Endothelial cell of umbilical vein (primary cell): ENCODE measurements at regions not wholly inside any gene's neighbourhood (a gene's known extent, or its start where the extent isn't known, plus 50 kb on each side); places are given as distances from the start of the nearest gene placed in this dataset.

Experiments used
- TF ChIP-seq, protein P1 (sequence below), 2 donors: IDR thresholded peaks; 1 replicate in 1 of 2; 2 replicates in 1 of 2; pipeline ENCODE4 v1.5.1; 2011; ENCODE audit warnings: low read length in 2 of 2, mild to moderate bottlenecking in 2 of 2, moderate library complexity in 2 of 2, control low read depth in 1 of 2, inconsistent platforms in 1 of 2, low read depth in 1 of 2; ENCODE audit not compliant: insufficient read depth in 1 of 2; ENCODE audit errors: extremely low read depth in 1 of 2
- TF ChIP-seq, protein P2 (sequence below): IDR thresholded peaks from 2 replicates; pipeline ENCODE4 v1.6.1; 2011; ENCODE audit not compliant: insufficient read depth, insufficient read length

DNA sequence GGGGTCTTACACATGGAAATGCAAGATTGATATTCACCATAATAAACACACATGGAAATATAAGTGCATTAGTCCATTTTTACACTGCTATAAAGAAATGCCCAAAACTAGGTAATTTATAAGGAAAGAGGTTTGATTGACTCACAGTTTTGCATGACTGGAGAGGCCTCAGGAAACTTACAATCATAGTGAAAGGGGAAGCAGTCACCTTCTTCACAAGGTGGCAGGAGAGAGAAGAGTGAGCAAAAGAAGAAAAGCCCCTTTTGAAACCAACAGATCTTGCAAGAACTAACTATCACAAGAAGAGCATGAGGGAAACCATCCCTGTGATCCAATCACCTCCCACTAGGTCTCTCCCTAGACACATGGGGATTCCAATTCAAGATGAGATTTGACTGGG lies 111.7 kb upstream of the TP63 start:
- TF ChIP-seq, protein P1, sequence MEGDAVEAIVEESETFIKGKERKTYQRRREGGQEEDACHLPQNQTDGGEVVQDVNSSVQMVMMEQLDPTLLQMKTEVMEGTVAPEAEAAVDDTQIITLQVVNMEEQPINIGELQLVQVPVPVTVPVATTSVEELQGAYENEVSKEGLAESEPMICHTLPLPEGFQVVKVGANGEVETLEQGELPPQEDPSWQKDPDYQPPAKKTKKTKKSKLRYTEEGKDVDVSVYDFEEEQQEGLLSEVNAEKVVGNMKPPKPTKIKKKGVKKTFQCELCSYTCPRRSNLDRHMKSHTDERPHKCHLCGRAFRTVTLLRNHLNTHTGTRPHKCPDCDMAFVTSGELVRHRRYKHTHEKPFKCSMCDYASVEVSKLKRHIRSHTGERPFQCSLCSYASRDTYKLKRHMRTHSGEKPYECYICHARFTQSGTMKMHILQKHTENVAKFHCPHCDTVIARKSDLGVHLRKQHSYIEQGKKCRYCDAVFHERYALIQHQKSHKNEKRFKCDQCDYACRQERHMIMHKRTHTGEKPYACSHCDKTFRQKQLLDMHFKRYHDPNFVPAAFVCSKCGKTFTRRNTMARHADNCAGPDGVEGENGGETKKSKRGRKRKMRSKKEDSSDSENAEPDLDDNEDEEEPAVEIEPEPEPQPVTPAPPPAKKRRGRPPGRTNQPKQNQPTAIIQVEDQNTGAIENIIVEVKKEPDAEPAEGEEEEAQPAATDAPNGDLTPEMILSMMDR (IDR thresholded peaks at IDR 0.05; ENCODE audit: extremely low read depth in 1 of 2, insufficient read depth in 1 of 2, low read depth in 1 of 2, low read length in 2 of 2): no peak
- TF ChIP-seq, protein P2, sequence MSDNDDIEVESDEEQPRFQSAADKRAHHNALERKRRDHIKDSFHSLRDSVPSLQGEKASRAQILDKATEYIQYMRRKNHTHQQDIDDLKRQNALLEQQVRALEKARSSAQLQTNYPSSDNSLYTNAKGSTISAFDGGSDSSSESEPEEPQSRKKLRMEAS: no peak
